HCT116 (cell line): ENCODE measurements at regions not wholly inside any gene's neighbourhood (a gene's known extent, or its start where the extent isn't known, plus 50 kb on each side); places are given as distances from the start of the nearest gene placed in this dataset.

ENCODE experiments used
- ATAC-seq: fragments of 200-7000 bp; cut with Tn5 transposase; 2 replicates; pipeline ENCODE4 v1.9.1; 2020; ENCODE audit warnings: mild to moderate bottlenecking, moderate library complexity
- BruUV-seq: library from RNA; stranded (reverse); fragments of 400-500 nt; replicated peaks from 2 replicates; lab custom pipeline; 2021; lab: Mats Ljungman, UMichigan
- CTCF ChIA-PET: fragments of 300-600 bp; sonication (Branson Sonifier 250); formaldehyde crosslinking; loops from one replicate; lab custom pipeline; 2021; ENCODE audit warnings: antibody characterized with exemption; lab: Charles Lee
- POLR2A ChIA-PET: fragments of 300-600, 350-600 bp; sonication (Branson Sonifier 250); formaldehyde crosslinking; loops from one replicate; lab custom pipeline; 2021; ENCODE audit warnings: antibody characterized with exemption; lab: Charles Lee
- RAD21 ChIA-PET, 2 experiments: fragments of 300-600 bp; sonication (Branson Sonifier 250); formaldehyde crosslinking; loops; one replicate each; lab custom pipeline; 2023; ENCODE audit warnings: low total read pairs in 2 of 2; ENCODE audit not compliant: uncharacterized antibody in 2 of 2, unreplicated experiment in 2 of 2, low non-redundant PET in 1 of 2; lab: Charles Lee
- DNase-seq: peaks from one replicate; pipeline ENCODE4 v3.0.0-alpha.2; 2010; ENCODE audit warnings: low read depth, low spot score
- H2AFZ ChIP-seq: fragments of 200-600 bp; shearing (Covaris generic), sonication (generic); 2 replicates; pipeline ENCODE4 v1.6.1; 2017; ENCODE audit warnings: low read depth, mixed run types, mixed read lengths, antibody characterized with exemption, low read length; ENCODE audit not compliant: poor library complexity, severe bottlenecking
- H3K27ac ChIP-seq: 2 replicates; pipeline ENCODE4 v1.5.1; 2012; ENCODE audit warnings: low read depth, low read length
- H3K27me3 ChIP-seq: fragments of 200-600 bp; sonication (generic); 2 replicates; pipeline ENCODE4 v1.6.1; 2016; ENCODE audit warnings: mixed run types, low read length, mixed read lengths; ENCODE audit not compliant: insufficient read depth
- H3K36me3 ChIP-seq, 2 experiments: fragments of 200-500 bp in 1 of 2; fragments of 200-600 bp in 1 of 2; sonication (Bioruptor generic) in 1 of 2; sonication (generic) in 1 of 2; 2 replicates each; pipeline versions ENCODE4 v1.5.1 to v1.6.1; 2014 to 2016; ENCODE audit warnings: low read length in 2 of 2, inconsistent platforms in 1 of 2, mixed read lengths in 1 of 2, mixed run types in 1 of 2; ENCODE audit not compliant: insufficient read depth in 2 of 2, control insufficient read depth in 1 of 2
- H3K4me1 ChIP-seq, 2 experiments: fragments of 200-600 bp in 1 of 2; sonication (generic) in 1 of 2; 2 replicates each; pipeline versions ENCODE4 v1.5.1 to v1.6.1; 2012 to 2017; ENCODE audit warnings: low read length in 2 of 2, inconsistent platforms in 1 of 2, mild to moderate bottlenecking in 1 of 2, mixed read lengths in 1 of 2, mixed run types in 1 of 2, moderate library complexity in 1 of 2; ENCODE audit not compliant: insufficient read depth in 2 of 2, control insufficient read depth in 1 of 2
- H3K4me2 ChIP-seq: fragments of 200-600 bp; sonication (generic); 2 replicates; pipeline ENCODE4 v1.6.1; 2017; ENCODE audit warnings: mixed run types, low read length, mixed read lengths
- H3K4me3 ChIP-seq, 2 experiments: fragments of 200-600 bp in 1 of 2; sonication (generic) in 1 of 2; replicated peaks in 1 of 2; 2 replicates each; pipeline ENCODE4 v1.5.1; 2011 to 2016; ENCODE audit warnings: low read length in 2 of 2, control low read depth in 1 of 2, low read depth in 1 of 2, mild to moderate bottlenecking in 1 of 2, mixed read lengths in 1 of 2, mixed run types in 1 of 2
- H3K79me2 ChIP-seq: fragments of 200-600 bp; sonication (generic); 2 replicates; pipeline ENCODE4 v1.6.1; 2017; ENCODE audit warnings: mild to moderate bottlenecking, mixed run types, low read length, moderate library complexity, mixed read lengths; ENCODE audit not compliant: insufficient read depth
- H3K9ac ChIP-seq: fragments of 200-600 bp; sonication (generic); 2 replicates; pipeline ENCODE4 v1.6.1; 2016; ENCODE audit warnings: low read length, mixed read lengths
- H3K9me2 ChIP-seq: fragments of 200-600 bp; sonication (generic), shearing (Covaris generic); 2 replicates; pipeline ENCODE4 v1.6.1; 2017; ENCODE audit warnings: mixed run types, mild to moderate bottlenecking, moderate library complexity; ENCODE audit not compliant: insufficient read depth
- H3K9me3 ChIP-seq, 2 experiments: fragments of 200-500 bp in 1 of 2; fragments of 200-600 bp in 1 of 2; sonication (Bioruptor generic) in 1 of 2; sonication (generic) in 1 of 2; 2 replicates each; pipeline ENCODE4 v1.6.1; 2014 to 2017; ENCODE audit warnings: low read length in 2 of 2, mixed read lengths in 2 of 2, inconsistent platforms in 1 of 2, low read depth in 1 of 2, mild to moderate bottlenecking in 1 of 2, mixed run types in 1 of 2, moderate library complexity in 1 of 2; ENCODE audit not compliant: control insufficient read depth in 1 of 2, insufficient read depth in 1 of 2
- H4K20me1 ChIP-seq: fragments of 200-600 bp; sonication (generic), shearing (Covaris generic); 2 replicates; pipeline ENCODE4 v1.6.1; 2017; ENCODE audit warnings: mixed run types, mild to moderate bottlenecking, moderate library complexity; ENCODE audit not compliant: insufficient read depth
- ATF3 ChIP-seq: IDR thresholded peaks from 2 replicates; pipeline ENCODE4 v1.6.1; 2012
- CBX3 ChIP-seq: IDR thresholded peaks from 2 replicates; pipeline ENCODE4 v1.6.1; 2012; ENCODE audit warnings: low read depth
- ELF1 ChIP-seq: IDR thresholded peaks from 2 replicates; pipeline ENCODE4 v1.6.1; 2012; ENCODE audit warnings: low read depth, borderline replicate concordance
- EZH2phosphoT487 ChIP-seq: fragments of 200-600 bp; IDR thresholded peaks from 2 replicates; pipeline ENCODE4 v1.6.1; 2018; ENCODE audit warnings: antibody characterized with exemption, borderline replicate concordance
- FOSL1 ChIP-seq: IDR thresholded peaks from 2 replicates; pipeline ENCODE4 v1.6.1; 2012; ENCODE audit warnings: low read depth
- MAX ChIP-seq: IDR thresholded peaks from 2 replicates; pipeline ENCODE4 v1.6.1; 2012
- POLR2A ChIP-seq: IDR thresholded peaks from 2 replicates; pipeline ENCODE4 v1.7.0; 2011; ENCODE audit warnings: borderline replicate concordance; ENCODE audit not compliant: insufficient read depth, insufficient read length; ENCODE audit errors: extremely low read depth
- POLR2AphosphoS5 ChIP-seq: IDR thresholded peaks from 2 replicates; pipeline ENCODE4 v1.6.1; 2011; ENCODE audit warnings: mild to moderate bottlenecking, low read depth, low read length, moderate library complexity
- RAD21 ChIP-seq: IDR thresholded peaks from 2 replicates; pipeline ENCODE4 v1.6.1; 2012; ENCODE audit warnings: low read depth, mild to moderate bottlenecking
- SIN3A ChIP-seq: IDR thresholded peaks from 2 replicates; pipeline ENCODE4 v1.6.1; 2012; ENCODE audit warnings: low read depth
- SRF ChIP-seq: IDR thresholded peaks from 2 replicates; pipeline ENCODE4 v1.6.1; 2012; ENCODE audit warnings: low read depth
- TCF7L2 ChIP-seq: IDR thresholded peaks from 2 replicates; pipeline ENCODE4 v1.7.0; 2011; ENCODE audit warnings: borderline replicate concordance, inconsistent platforms; ENCODE audit not compliant: insufficient read depth, insufficient read length; ENCODE audit errors: extremely low read depth
- ZFX ChIP-seq: fragments of 450-650 bp; IDR thresholded peaks from 2 replicates; pipeline ENCODE4 v1.6.1; 2017
- ZNF274 ChIP-seq: fragments of 200-500 bp; sonication (Bioruptor generic); IDR thresholded peaks from 2 replicates; pipeline ENCODE4 v1.6.1; 2014; ENCODE audit warnings: mild to moderate bottlenecking, low read depth, low read length, inconsistent platforms
- intact Hi-C: fragments of 100-400 bp; cut with micrococcal nuclease; formaldehyde crosslinking; loops from 2 replicates; pipeline ENCODE4 v1.10.0; 2022

GRCh38 chr11:81987829-81988472 lies 745.7 kb downstream of the FAM181B start:
- H3K79me2 ChIP-seq: no peaks in the 10 kb centered on the region
- ChIA-PET CTCF (no interaction called here), RAD21 (no interaction called here), POLR2A (no interaction called here)
- no peak overlapping the region for H2AFZ ChIP-seq
- H3K9me2 ChIP-seq: no peaks in the 10 kb centered on the region
- intact Hi-C loops: no loop called here
- no peak overlapping the region for H3K27ac ChIP-seq
- H3K9me3 ChIP-seq: peaks cover 0 to 3% of the 10 kb centered on the region in 2 experiments; a peak in 2 of 4 replicates
- no peaks in the 10 kb centered on the region for H3K36me3 ChIP-seq
- H4K20me1 ChIP-seq: no peaks in the 10 kb centered on the region
- H3K4me3 ChIP-seq: no peak overlapping the region
- ATAC-seq (no peak), DNase-seq (no peak)
- no peaks in the 10 kb centered on the region for H3K4me1 ChIP-seq
- TF ChIP-seq ELF1 (no peak), ZFX (no peak), EZH2phosphoT487 (no peak), RAD21 (no peak), CBX3 (no peak), SIN3A (no peak), ATF3 (no peak), TCF7L2 (no peak), SRF (no peak), ZNF274 (no peak), FOSL1 (no peak), POLR2A (no peak), MAX (no peak), POLR2AphosphoS5 (no peak)
- H3K9ac ChIP-seq: no peak overlapping the region
- no peaks in the 10 kb centered on the region for H3K27me3 ChIP-seq
- no TSS peak for BruUV-seq
- H3K4me2 ChIP-seq: no peak overlapping the region
